ENCODE measurements at regions not wholly inside any gene's neighbourhood (a gene's known extent, or its start where the extent isn't known, plus 50 kb on each side); places are given as distances from the start of the nearest gene placed in this dataset.

DNA sequence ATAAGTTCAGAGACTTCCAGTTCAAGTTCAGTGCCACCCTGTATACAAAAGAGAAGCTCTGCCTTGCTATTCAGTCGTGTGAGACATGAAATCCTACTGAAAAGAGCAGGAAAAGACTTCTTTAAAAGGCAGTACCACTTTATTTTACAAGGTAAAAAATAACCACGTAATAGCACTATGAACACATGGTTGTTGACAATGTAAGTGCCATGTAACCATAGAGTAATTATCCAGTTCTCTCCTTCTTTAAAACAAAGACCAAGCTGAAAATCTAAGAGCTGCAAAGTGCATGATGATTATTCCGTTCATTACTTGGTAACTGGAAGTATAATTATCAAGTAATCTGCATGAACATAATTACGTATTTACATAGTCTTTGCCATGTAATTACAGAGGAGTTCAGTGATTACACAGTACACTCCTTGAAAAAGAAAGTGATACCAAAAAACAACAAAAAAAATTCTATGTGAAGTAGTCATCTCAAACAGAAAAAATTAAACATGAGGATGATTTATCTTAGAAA, 288.7 kb downstream of the EFNB2 start:
- no peak overlapping the region for H3K27ac ChIP-seq
- no peak for DNase-seq
- H3K36me3 ChIP-seq (replicated peaks) = no peaks in the 10 kb centered on the region
- H3K4me3 ChIP-seq (ENCODE audit: low read depth, low read length) = no peak overlapping the region
- in situ Hi-C loops (cut with HindIII; ENCODE audit: low pct_ligation_motif_present, low sequenced_read_pairs) = no loop called here
- no peaks in the 10 kb centered on the region for H3K27me3 ChIP-seq (replicated peaks)
- TF ChIP-seq, protein P1, sequence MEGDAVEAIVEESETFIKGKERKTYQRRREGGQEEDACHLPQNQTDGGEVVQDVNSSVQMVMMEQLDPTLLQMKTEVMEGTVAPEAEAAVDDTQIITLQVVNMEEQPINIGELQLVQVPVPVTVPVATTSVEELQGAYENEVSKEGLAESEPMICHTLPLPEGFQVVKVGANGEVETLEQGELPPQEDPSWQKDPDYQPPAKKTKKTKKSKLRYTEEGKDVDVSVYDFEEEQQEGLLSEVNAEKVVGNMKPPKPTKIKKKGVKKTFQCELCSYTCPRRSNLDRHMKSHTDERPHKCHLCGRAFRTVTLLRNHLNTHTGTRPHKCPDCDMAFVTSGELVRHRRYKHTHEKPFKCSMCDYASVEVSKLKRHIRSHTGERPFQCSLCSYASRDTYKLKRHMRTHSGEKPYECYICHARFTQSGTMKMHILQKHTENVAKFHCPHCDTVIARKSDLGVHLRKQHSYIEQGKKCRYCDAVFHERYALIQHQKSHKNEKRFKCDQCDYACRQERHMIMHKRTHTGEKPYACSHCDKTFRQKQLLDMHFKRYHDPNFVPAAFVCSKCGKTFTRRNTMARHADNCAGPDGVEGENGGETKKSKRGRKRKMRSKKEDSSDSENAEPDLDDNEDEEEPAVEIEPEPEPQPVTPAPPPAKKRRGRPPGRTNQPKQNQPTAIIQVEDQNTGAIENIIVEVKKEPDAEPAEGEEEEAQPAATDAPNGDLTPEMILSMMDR (IDR thresholded peaks at IDR 0.05; ENCODE audit: low read depth, low read length, missing control alignments) = no peak

DNA sequence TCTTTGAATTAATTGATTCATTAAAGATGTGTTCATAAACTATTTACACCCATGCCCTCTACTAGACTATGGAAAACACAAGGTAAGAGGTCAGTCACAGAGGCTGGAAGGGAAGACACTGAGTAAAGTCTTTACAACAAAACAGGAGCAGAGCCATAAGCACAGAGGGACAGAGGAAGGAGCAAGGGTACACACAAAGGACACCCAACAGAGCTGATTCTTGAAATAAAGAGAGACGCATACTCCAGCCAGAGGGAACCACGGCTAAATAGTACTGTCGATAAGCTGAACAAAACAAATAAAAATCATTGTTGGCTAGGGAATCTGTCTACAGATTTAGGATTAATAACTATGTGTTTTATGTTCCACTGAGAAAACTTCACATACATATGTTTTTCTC, 289.2 kb downstream of the EFNB2 start:
- in situ Hi-C loops (cut with HindIII; ENCODE audit: low pct_ligation_motif_present, low sequenced_read_pairs) = no loop called here
- Histone ChIP-seq H3K27ac (no peak overlapping the region), H3K36me3 (replicated peaks) (no peaks in the 10 kb centered on the region), H3K4me3 (ENCODE audit: low read depth, low read length) (no peak overlapping the region), H3K27me3 (replicated peaks) (no peaks in the 10 kb centered on the region)
- TF ChIP-seq, protein P1 (IDR thresholded peaks at IDR 0.05; ENCODE audit: low read depth, low read length, missing control alignments) = no peak
- DNase-seq = no peak

- H3K27me3 ChIP-seq (replicated peaks) = no peaks in the 10 kb centered on the region
- no peak overlapping the region for H3K4me3 ChIP-seq (ENCODE audit: low read depth, low read length)
- no peak for DNase-seq
- in situ Hi-C loops (cut with HindIII; ENCODE audit: low pct_ligation_motif_present, low sequenced_read_pairs) = no loop called here
- TF ChIP-seq, protein P1 (IDR thresholded peaks at IDR 0.05; ENCODE audit: low read depth, low read length, missing control alignments) = no peak
- no peaks in the 10 kb centered on the region for H3K36me3 ChIP-seq (replicated peaks)
- no peak overlapping the region for H3K27ac ChIP-seq
Measured at GRCh38 chr13:106243011-106243565, 292.4 kb downstream of the EFNB2 start.

- TF ChIP-seq, protein P1 (IDR thresholded peaks at IDR 0.05; ENCODE audit: low read depth, low read length, missing control alignments) = no peak
- DNase-seq = peak; percentile 7
- no peak overlapping the region for H3K4me3 ChIP-seq (ENCODE audit: low read depth, low read length)
- no peaks in the 10 kb centered on the region for H3K36me3 ChIP-seq (replicated peaks)
- in situ Hi-C loops (cut with HindIII; ENCODE audit: low pct_ligation_motif_present, low sequenced_read_pairs) = no loop called here
- no peak overlapping the region for H3K27ac ChIP-seq
- H3K27me3 ChIP-seq (replicated peaks) = no peaks in the 10 kb centered on the region
Measured at GRCh38 chr13:106241974-106242953, 293.2 kb downstream of the EFNB2 start.

DNA sequence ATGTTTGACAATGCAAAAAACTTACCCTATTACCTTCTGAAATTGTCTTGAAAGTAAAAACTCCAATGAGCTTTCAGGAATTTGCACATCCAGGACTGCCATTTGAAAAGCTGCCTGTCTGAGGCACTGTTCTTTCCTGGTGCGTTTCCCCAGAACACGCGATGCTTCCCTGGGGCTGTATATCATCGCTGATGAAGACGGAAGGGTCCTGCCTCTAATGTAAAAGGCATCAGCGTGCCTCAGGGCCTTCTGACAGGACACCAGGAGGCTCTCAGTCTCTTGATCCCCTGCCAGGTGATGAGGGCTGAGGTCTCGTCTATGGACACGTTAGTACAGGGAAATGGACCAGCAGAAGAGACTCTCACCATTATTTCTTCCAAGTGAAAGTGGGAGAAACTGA, 296.8 kb downstream of the EFNB2 start:
- no peaks in the 10 kb centered on the region for H3K27me3 ChIP-seq (replicated peaks)
- no peak for DNase-seq
- in situ Hi-C loops (cut with HindIII; ENCODE audit: low pct_ligation_motif_present, low sequenced_read_pairs) = no loop called here
- no peak overlapping the region for H3K27ac ChIP-seq
- TF ChIP-seq, protein P1 (IDR thresholded peaks at IDR 0.05; ENCODE audit: low read depth, low read length, missing control alignments) = no peak
- H3K36me3 ChIP-seq (replicated peaks) = no peaks in the 10 kb centered on the region
- no peak overlapping the region for H3K4me3 ChIP-seq (ENCODE audit: low read depth, low read length)

Measured in brain microvascular endothelial cell (primary cell).